Stimulated activated CD8-positive, alpha-beta memory T cell treated with anti-CD3 and anti-CD28 coated beads, Interleukin-7, amount 100 ng/mL, for 48 hours (primary cell): ENCODE measurements at regions not wholly inside any gene's neighbourhood (a gene's known extent, or its start where the extent isn't known, plus 50 kb on each side); places are given as distances from the start of the nearest gene placed in this dataset.

ENCODE experiments used
- DNase-seq, 2 donors: peaks; one replicate each; pipeline ENCODE4 v3.0.0-alpha.2; 2020; ENCODE audit warnings: low read depth in 1 of 2; ENCODE audit errors: extremely low read depth in 1 of 2

GRCh38 chr2:122451697-122452096 is 696.2 kb downstream of the TSN start:
- no peak for DNase-seq

GRCh38 chr2:122469147-122469546 is 713.7 kb downstream of the TSN start:
- DNase-seq, result no peak

- no peak for DNase-seq
These were observed 716.3 kb downstream of the TSN start for GRCh38 chr2:122471753-122472152.

GRCh38 chr2:122478117-122478516 is 722.7 kb downstream of the TSN start:
- no peak for DNase-seq

GRCh38 chr2:122478771-122479170 is 723.3 kb downstream of the TSN start:
- no peak for DNase-seq

GRCh38 chr2:122480501-122481243 is 725.2 kb downstream of the TSN start:
- no peak for DNase-seq

GRCh38 chr2:122481244-122481622 is 725.8 kb downstream of the TSN start:
- no peak for DNase-seq

GRCh38 chr2:122481717-122482116 is 726.3 kb downstream of the TSN start:
- DNase-seq, result no peak

- DNase-seq, result no peak
These were observed 730.6 kb downstream of the TSN start for GRCh38 chr2:122486086-122486485.

- no peak for DNase-seq
These were observed 731.4 kb downstream of the TSN start for GRCh38 chr2:122486705-122487415.

GRCh38 chr2:122491011-122491410 is 735.6 kb downstream of the TSN start:
- no peak for DNase-seq

GRCh38 chr2:122500316-122501105 is 745.1 kb downstream of the TSN start:
- no peak for DNase-seq

- no peak for DNase-seq
These were observed 751.2 kb downstream of the TSN start for GRCh38 chr2:122506620-122507019.

- no peak for DNase-seq
These were observed 751.8 kb downstream of the TSN start for GRCh38 chr2:122507261-122507660.

GRCh38 chr2:122512091-122512490 is 756.6 kb downstream of the TSN start:
- no peak for DNase-seq

GRCh38 chr2:122514451-122514996 is 759.1 kb downstream of the TSN start:
- DNase-seq, result no peak

GRCh38 chr2:122515731-122516290 is 760.4 kb downstream of the TSN start:
- DNase-seq, result no peak

GRCh38 chr2:122516775-122517174 is 761.3 kb downstream of the TSN start:
- no peak for DNase-seq

GRCh38 chr2:122519366-122519765 is 763.9 kb downstream of the TSN start:
- DNase-seq, result no peak

- DNase-seq, result no peak
These were observed 764.6 kb downstream of the TSN start for GRCh38 chr2:122519821-122520611.
